GM23338 (cell line): ENCODE measurements at regions not wholly inside any gene's neighbourhood (a gene's known extent, or its start where the extent isn't known, plus 50 kb on each side); places are given as distances from the start of the nearest gene placed in this dataset.

Experiments
- ATAC-seq: fragments of 200-7000 bp; cut with Tn5 transposase; 3 replicates; pipeline ENCODE4 v1.9.1; 2020
- DNase-seq: peaks from one replicate; pipeline ENCODE4 v3.0.0-alpha.2; 2015; ENCODE audit warnings: low spot score
- H2AFZ ChIP-seq: fragments of 200-600 bp; sonication (generic); 2 replicates; pipeline ENCODE4 v1.8.0; 2016; ENCODE audit warnings: antibody characterized with exemption, mild to moderate bottlenecking, moderate library complexity
- H3F3A ChIP-seq: fragments of 200-600 bp; sonication (generic); replicated peaks from 2 replicates; pipeline ENCODE4 v1.8.0; 2017; ENCODE audit warnings: antibody characterized with exemption, mixed run types, low read depth
- H3K27ac ChIP-seq: fragments of 200-600 bp; sonication (generic); 2 replicates; pipeline ENCODE4 v1.6.1; 2016; ENCODE audit warnings: low read depth
- H3K27me3 ChIP-seq: fragments of 200-600 bp; sonication (generic); 2 replicates; pipeline ENCODE4 v1.8.0; 2016; ENCODE audit warnings: mild to moderate bottlenecking, mixed run types, moderate library complexity; ENCODE audit not compliant: insufficient read depth
- H3K36me3 ChIP-seq: fragments of 200-600 bp; sonication (generic); 2 replicates; pipeline ENCODE4 v1.8.0; 2016; ENCODE audit warnings: mild to moderate bottlenecking; ENCODE audit not compliant: insufficient read depth
- H3K4me1 ChIP-seq: fragments of 200-600 bp; sonication (generic); 2 replicates; pipeline ENCODE4 v1.8.0; 2016; ENCODE audit warnings: mild to moderate bottlenecking, moderate library complexity; ENCODE audit not compliant: insufficient read depth
- H3K4me2 ChIP-seq: fragments of 200-600 bp; sonication (generic); 2 replicates; pipeline ENCODE4 v1.7.1; 2017; ENCODE audit warnings: mixed run types
- H3K4me3 ChIP-seq: fragments of 200-600 bp; sonication (generic); 2 replicates; pipeline ENCODE4 v1.6.1; 2016; ENCODE audit warnings: mixed run types
- H3K79me2 ChIP-seq: fragments of 200-600 bp; sonication (generic); replicated peaks from 2 replicates; pipeline ENCODE4 v1.8.0; 2017; ENCODE audit warnings: mild to moderate bottlenecking; ENCODE audit not compliant: insufficient read depth
- H3K9me2 ChIP-seq: fragments of 200-600 bp; sonication (generic); 2 replicates; pipeline ENCODE4 v1.8.0; 2017; ENCODE audit not compliant: insufficient read depth
- H4K20me1 ChIP-seq: fragments of 200-600 bp; sonication (generic); replicated peaks from 2 replicates; pipeline ENCODE4 v1.8.0; 2017; ENCODE audit warnings: mild to moderate bottlenecking; ENCODE audit not compliant: insufficient read depth
- H3K27ac Mint-ChIP-seq: 2 replicates; pipeline ENCODE4 v1.8.0; 2020; ENCODE audit warnings: inconsistent platforms, mild to moderate bottlenecking, moderate library complexity, mixed read lengths
- H3K27me3 Mint-ChIP-seq: 3 replicates; pipeline ENCODE4 v1.8.0; 2022; ENCODE audit warnings: low read depth, mild to moderate bottlenecking, moderate library complexity, mixed read lengths, inconsistent platforms; ENCODE audit not compliant: insufficient read depth, poor library complexity
- H3K36me3 Mint-ChIP-seq: 3 replicates; pipeline ENCODE4 v1.8.0; 2021; ENCODE audit warnings: low read depth, mild to moderate bottlenecking, inconsistent platforms, moderate library complexity, mixed read lengths
- H3K4me1 Mint-ChIP-seq: 3 replicates; pipeline ENCODE4 v1.8.0; 2020; ENCODE audit warnings: mild to moderate bottlenecking, inconsistent platforms, mixed read lengths
- H3K4me3 Mint-ChIP-seq: 3 replicates; pipeline ENCODE4 v1.8.0; 2021; ENCODE audit warnings: moderate library complexity, mild to moderate bottlenecking, inconsistent platforms, mixed read lengths
- H3K9me3 Mint-ChIP-seq: 3 replicates; pipeline ENCODE4 v1.8.0; 2020; ENCODE audit warnings: moderate library complexity, mild to moderate bottlenecking, inconsistent platforms, mixed read lengths
- ETS1 ChIP-seq: IDR thresholded peaks from 2 replicates; pipeline ENCODE4 v1.6.1; 2016; ENCODE audit warnings: antibody characterized with exemption
- EZH2phosphoT487 ChIP-seq: fragments of 200-600 bp; sonication (generic); IDR thresholded peaks from one replicate; pipeline ENCODE4 v1.8.1; 2018; ENCODE audit warnings: antibody characterized with exemption; ENCODE audit not compliant: unreplicated experiment
- POLR2AphosphoS5 ChIP-seq: IDR thresholded peaks from 2 replicates; pipeline ENCODE4 v1.6.1; 2016; ENCODE audit warnings: antibody characterized with exemption, low read depth
- ZNF462 ChIP-seq: fragments of 250-450 bp; sonication (Bioruptor Pico); IDR thresholded peaks from 2 replicates; pipeline ENCODE4 v1.5.0; 2020; ENCODE audit warnings: mild to moderate bottlenecking, moderate library complexity

GRCh38 chr1:18052671-18053070 lies 54.9 kb upstream of the IGSF21 start (continued):
- TF ChIP-seq ZNF462 (CRISPR knock-in tag) = no peak
- no peak for TF ChIP-seq ETS1

GRCh38 chr1:18055156-18055555 lies 52.4 kb upstream of the IGSF21 start:
- H3K27me3 ChIP-seq = no peaks in the 10 kb centered on the region
- no peaks in the 10 kb centered on the region for H3K79me2 ChIP-seq
- no peaks in the 10 kb centered on the region for H3K4me1 ChIP-seq
- no peak overlapping the region for H3K4me2 ChIP-seq
- TF ChIP-seq ETS1 = no peak
- TF ChIP-seq EZH2phosphoT487 = no peak
- no peak for TF ChIP-seq POLR2AphosphoS5
- no peak for TF ChIP-seq ZNF462 (CRISPR knock-in tag)
- Mint-ChIP-seq H3K27me3 (peaks cover 13% of the 10 kb centered on the region), H3K9me3 (no peaks in the 10 kb centered on the region), H3K4me3 (no peak overlapping the region), H3K36me3 (no peaks in the 10 kb centered on the region), H3K4me1 (0 out of 3 replicates have a peak, but pooled peaks cover 3% of the 10 kb centered on the region), H3K27ac (no peak overlapping the region)
- no peak overlapping the region for H2AFZ ChIP-seq
- H3K36me3 ChIP-seq = no peaks in the 10 kb centered on the region
- no peak overlapping the region for H3K27ac ChIP-seq
- no peaks in the 10 kb centered on the region for H3K9me2 ChIP-seq
- DNase-seq (no peak), ATAC-seq (no peak)
- no peaks in the 10 kb centered on the region for H3F3A ChIP-seq
- no peaks in the 10 kb centered on the region for H4K20me1 ChIP-seq
- no peak overlapping the region for H3K4me3 ChIP-seq
